ENCODE measurements at regions not wholly inside any gene's neighbourhood (a gene's known extent, or its start where the extent isn't known, plus 50 kb on each side); places are given as distances from the start of the nearest gene placed in this dataset.

- TF ChIP-seq FOXK2 (IDR thresholded peaks at IDR 0.05) (no peak), SP1 (IDR thresholded peaks at IDR 0.05) (no peak), FOXA1 (IDR thresholded peaks at IDR 0.05) (no peak), LEF1 (IDR thresholded peaks at IDR 0.05; ENCODE audit: borderline replicate concordance) (no peak), TARDBP (IDR thresholded peaks at IDR 0.05) (no peak), ARNT (IDR thresholded peaks at IDR 0.05) (no peak), BHLHE40 (IDR thresholded peaks at IDR 0.05; ENCODE audit: borderline replicate concordance) (no peak), NFRKB (IDR thresholded peaks at IDR 0.05) (no peak), FOXM1 (IDR thresholded peaks at IDR 0.05; ENCODE audit: borderline replicate concordance) (no peak), HDGF (IDR thresholded peaks at IDR 0.05; ENCODE audit: borderline replicate concordance) (no peak), SUZ12 (IDR thresholded peaks at IDR 0.05) (no peak)
Measured at GRCh38 chr12:115466076-115466475, 782.1 kb upstream of the TBX3 start.
